ENCODE measurements at regions not wholly inside any gene's neighbourhood (a gene's known extent, or its start where the extent isn't known, plus 50 kb on each side); places are given as distances from the start of the nearest gene placed in this dataset.

DNA sequence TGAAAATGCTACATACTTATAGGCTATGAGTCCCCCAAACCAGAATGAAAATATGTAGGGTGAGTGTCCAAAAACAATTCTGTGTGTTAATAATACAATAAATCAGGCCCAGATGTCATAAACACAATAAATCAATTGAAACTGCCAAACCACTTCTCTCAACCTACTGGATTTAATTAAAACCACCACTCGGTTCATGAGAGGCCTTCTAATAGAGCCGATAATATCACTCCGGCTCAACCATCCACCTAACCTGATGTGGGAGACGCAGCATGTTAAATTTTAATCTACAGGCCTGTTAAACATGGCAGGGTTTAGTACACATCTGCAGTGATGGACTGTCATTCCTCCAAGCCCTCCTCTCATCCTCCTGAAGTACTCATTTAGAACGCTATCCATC is 734.5 kb upstream of the ZNF608 start:
- TF ChIP-seq CTCF (IDR thresholded peaks at IDR 0.05) (no peak), POLR2A (IDR thresholded peaks at IDR 0.05) (no peak)
